ENCODE measurements at regions not wholly inside any gene's neighbourhood (a gene's known extent, or its start where the extent isn't known, plus 50 kb on each side); places are given as distances from the start of the nearest gene placed in this dataset.

DNA sequence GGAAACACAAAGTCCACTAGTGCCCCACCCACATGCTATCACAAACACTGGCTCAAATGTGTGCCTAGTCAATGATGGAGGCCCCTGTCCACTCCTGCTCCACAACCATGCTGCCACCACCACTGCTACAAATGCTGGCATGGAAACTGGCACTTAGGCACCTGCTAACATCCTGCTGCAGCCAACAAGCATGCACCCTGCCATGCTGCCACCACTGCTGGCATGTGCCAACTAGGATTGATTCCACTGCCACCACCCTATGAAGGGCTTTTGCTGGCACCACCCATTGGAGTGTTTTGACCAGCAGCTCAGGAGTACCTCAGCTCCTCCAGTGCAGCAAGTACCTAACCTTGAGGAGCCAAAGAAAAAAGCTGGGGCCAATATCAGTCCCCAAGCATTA is 236.6 kb downstream of the CCDC59 start:
- TF ChIP-seq, protein P1, sequence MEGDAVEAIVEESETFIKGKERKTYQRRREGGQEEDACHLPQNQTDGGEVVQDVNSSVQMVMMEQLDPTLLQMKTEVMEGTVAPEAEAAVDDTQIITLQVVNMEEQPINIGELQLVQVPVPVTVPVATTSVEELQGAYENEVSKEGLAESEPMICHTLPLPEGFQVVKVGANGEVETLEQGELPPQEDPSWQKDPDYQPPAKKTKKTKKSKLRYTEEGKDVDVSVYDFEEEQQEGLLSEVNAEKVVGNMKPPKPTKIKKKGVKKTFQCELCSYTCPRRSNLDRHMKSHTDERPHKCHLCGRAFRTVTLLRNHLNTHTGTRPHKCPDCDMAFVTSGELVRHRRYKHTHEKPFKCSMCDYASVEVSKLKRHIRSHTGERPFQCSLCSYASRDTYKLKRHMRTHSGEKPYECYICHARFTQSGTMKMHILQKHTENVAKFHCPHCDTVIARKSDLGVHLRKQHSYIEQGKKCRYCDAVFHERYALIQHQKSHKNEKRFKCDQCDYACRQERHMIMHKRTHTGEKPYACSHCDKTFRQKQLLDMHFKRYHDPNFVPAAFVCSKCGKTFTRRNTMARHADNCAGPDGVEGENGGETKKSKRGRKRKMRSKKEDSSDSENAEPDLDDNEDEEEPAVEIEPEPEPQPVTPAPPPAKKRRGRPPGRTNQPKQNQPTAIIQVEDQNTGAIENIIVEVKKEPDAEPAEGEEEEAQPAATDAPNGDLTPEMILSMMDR (IDR thresholded peaks at IDR 0.05), result no peak
- no peak overlapping the region for H3K27ac Mint-ChIP-seq (ENCODE audit: unreplicated experiment)
- H3K9me3 Mint-ChIP-seq (ENCODE audit: unreplicated experiment), result peaks cover 25% of the 10 kb centered on the region
- no peaks in the 10 kb centered on the region for H3K36me3 Mint-ChIP-seq (ENCODE audit: unreplicated experiment)
- no peak overlapping the region for H3K4me3 Mint-ChIP-seq (ENCODE audit: unreplicated experiment)
- no peaks in the 10 kb centered on the region for H3K4me1 Mint-ChIP-seq (ENCODE audit: unreplicated experiment)
- no peaks in the 10 kb centered on the region for H3K27me3 Mint-ChIP-seq (ENCODE audit: unreplicated experiment)
- no peak for DNase-seq (ENCODE audit: extremely low spot score, unreplicated experiment)

DNA sequence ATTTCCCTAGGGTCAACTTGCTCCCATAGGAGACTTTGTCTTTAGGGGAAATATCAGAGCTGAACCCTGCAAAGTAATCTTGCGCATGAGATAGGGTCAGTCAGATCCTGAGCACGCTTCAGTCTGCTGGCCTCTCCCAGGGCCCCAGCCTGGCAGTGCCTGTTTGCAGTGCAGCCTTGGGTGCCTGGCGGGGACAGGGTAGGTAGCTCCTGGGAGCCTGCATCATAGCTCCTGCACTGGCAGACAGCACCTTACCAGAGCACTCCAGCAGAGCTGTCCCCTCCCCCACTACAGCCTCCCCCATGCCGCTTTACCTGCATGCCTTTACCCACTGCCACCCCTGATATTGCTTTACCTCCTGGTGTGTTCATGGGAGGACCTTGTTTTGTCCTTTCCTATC is 237.3 kb downstream of the CCDC59 start:
- TF ChIP-seq, protein P1 (IDR thresholded peaks at IDR 0.05), result no peak
- H3K27ac Mint-ChIP-seq (ENCODE audit: unreplicated experiment), result no peak overlapping the region
- peaks cover 25% of the 10 kb centered on the region for H3K9me3 Mint-ChIP-seq (ENCODE audit: unreplicated experiment)
- no peak for DNase-seq (ENCODE audit: extremely low spot score, unreplicated experiment)
- no peak overlapping the region for H3K4me3 Mint-ChIP-seq (ENCODE audit: unreplicated experiment)
- H3K4me1 Mint-ChIP-seq (ENCODE audit: unreplicated experiment), result no peaks in the 10 kb centered on the region
- H3K27me3 Mint-ChIP-seq (ENCODE audit: unreplicated experiment), result no peaks in the 10 kb centered on the region
- H3K36me3 Mint-ChIP-seq (ENCODE audit: unreplicated experiment), result no peaks in the 10 kb centered on the region

DNA sequence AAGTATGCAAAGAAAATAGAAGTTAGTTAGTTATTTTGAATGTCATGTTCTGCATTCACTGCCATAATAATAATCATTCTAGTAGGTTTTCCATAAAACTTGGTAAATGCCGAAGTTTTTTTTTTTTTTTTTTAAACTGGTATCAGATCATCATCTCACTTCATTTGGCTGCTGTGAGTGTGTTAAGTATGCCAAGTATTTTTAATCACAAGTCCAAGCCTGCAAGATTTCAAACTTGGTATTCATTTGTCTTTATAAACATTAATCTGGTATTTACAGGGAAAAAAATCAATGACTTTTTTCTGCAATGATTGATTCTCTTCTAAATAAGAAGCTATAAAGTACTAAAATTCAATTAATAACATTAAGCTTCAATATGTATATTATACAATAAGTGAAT is 248.9 kb downstream of the CCDC59 start:
- TF ChIP-seq, protein P1 (IDR thresholded peaks at IDR 0.05), result no peak
- H3K27ac Mint-ChIP-seq (ENCODE audit: unreplicated experiment), result no peak overlapping the region
- no peak for DNase-seq (ENCODE audit: extremely low spot score, unreplicated experiment)
- no peaks in the 10 kb centered on the region for H3K27me3 Mint-ChIP-seq (ENCODE audit: unreplicated experiment)
- H3K4me1 Mint-ChIP-seq (ENCODE audit: unreplicated experiment), result no peaks in the 10 kb centered on the region
- H3K9me3 Mint-ChIP-seq (ENCODE audit: unreplicated experiment), result peaks cover 4% of the 10 kb centered on the region
- no peaks in the 10 kb centered on the region for H3K36me3 Mint-ChIP-seq (ENCODE audit: unreplicated experiment)
- H3K4me3 Mint-ChIP-seq (ENCODE audit: unreplicated experiment), result no peak overlapping the region

DNA sequence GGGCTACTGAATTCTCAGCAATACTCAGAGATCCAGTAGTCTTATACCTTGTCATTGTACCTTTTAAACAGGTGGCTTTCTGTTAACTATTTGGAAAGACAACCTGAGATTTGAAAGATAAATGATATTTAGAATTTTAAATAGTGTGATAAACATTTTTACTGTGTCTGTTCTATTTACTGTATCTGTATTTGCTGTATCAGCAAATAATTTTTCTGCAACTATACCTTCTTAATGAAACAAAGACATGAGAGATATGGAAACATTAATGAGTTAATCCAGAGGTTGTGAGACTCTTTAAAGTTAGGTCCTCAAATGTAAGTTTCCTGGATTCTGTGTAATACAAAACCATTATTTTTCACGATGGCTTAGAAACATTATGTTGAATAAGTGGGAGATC is 249.6 kb downstream of the CCDC59 start:
- Mint-ChIP-seq H3K27me3 (ENCODE audit: unreplicated experiment) (no peaks in the 10 kb centered on the region), H3K27ac (ENCODE audit: unreplicated experiment) (no peak overlapping the region), H3K9me3 (ENCODE audit: unreplicated experiment) (peaks cover 4% of the 10 kb centered on the region), H3K4me1 (ENCODE audit: unreplicated experiment) (no peaks in the 10 kb centered on the region), H3K4me3 (ENCODE audit: unreplicated experiment) (no peak overlapping the region), H3K36me3 (ENCODE audit: unreplicated experiment) (no peaks in the 10 kb centered on the region)
- DNase-seq (ENCODE audit: extremely low spot score, unreplicated experiment), result no peak
- TF ChIP-seq, protein P1 (IDR thresholded peaks at IDR 0.05), result no peak

DNA sequence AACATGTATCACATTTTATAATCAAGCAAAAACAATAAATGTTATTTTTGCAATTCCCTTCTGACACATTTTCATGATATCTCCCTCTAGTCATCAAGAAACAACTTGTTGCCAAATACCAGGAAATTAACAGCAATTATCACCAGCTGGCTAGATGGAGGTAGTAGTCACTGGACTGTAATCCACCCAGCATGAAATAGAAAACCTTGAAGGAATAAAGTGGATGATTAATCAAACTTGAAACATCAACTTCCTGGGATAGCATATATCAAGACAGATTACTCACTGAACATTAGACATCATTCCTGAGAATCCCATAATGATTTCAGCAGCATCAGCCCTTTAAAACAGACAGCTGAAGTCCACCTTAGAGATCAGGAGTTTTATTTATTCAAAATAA is 259.0 kb downstream of the CCDC59 start:
- Mint-ChIP-seq H3K27me3 (ENCODE audit: unreplicated experiment) (no peaks in the 10 kb centered on the region), H3K4me3 (ENCODE audit: unreplicated experiment) (no peak overlapping the region), H3K4me1 (ENCODE audit: unreplicated experiment) (no peaks in the 10 kb centered on the region), H3K36me3 (ENCODE audit: unreplicated experiment) (no peaks in the 10 kb centered on the region), H3K9me3 (ENCODE audit: unreplicated experiment) (peaks cover 26% of the 10 kb centered on the region), H3K27ac (ENCODE audit: unreplicated experiment) (no peak overlapping the region)
- TF ChIP-seq, protein P1 (IDR thresholded peaks at IDR 0.05), result no peak
- no peak for DNase-seq (ENCODE audit: extremely low spot score, unreplicated experiment)

Data from osteocyte (in vitro differentiated cells).